DMS79 treated with DMSO at 0.1 percent for 48 hours (cell line): ENCODE measurements at regions not wholly inside any gene's neighbourhood (a gene's known extent, or its start where the extent isn't known, plus 50 kb on each side); places are given as distances from the start of the nearest gene placed in this dataset.
"Not testable (repeated sequence)": the region's sequence is repeated elsewhere in the genome, so short reads cannot be mapped to it uniquely, and the experiment has no call there.

Experiments used
- DNase-seq: peaks from one replicate; lab custom pipeline; 2025; lab: John Stamatoyannopoulos, UW

- DNase-seq, result no peak
Measured at GRCh38 chr10:33501161-33501560, 166.7 kb upstream of the NRP1 start.

GRCh38 chr10:33498391-33498891 is 164.0 kb upstream of the NRP1 start:
- DNase-seq, result no peak

- no peak for DNase-seq
Measured at GRCh38 chr10:33497338-33497737, 162.9 kb upstream of the NRP1 start.

GRCh38 chr10:33496096-33496495 is 161.6 kb upstream of the NRP1 start:
- no peak for DNase-seq

- DNase-seq, result no peak
Measured at GRCh38 chr10:33494694-33495265, 160.3 kb upstream of the NRP1 start.

- no peak for DNase-seq
Measured at GRCh38 chr10:33493978-33494377, 159.5 kb upstream of the NRP1 start.

- no peak for DNase-seq
Measured at GRCh38 chr10:33493497-33493896, 159.0 kb upstream of the NRP1 start.

GRCh38 chr10:33492701-33493345 is 158.4 kb upstream of the NRP1 start:
- no peak for DNase-seq

GRCh38 chr10:33489501-33490176 is 155.2 kb upstream of the NRP1 start:
- no peak for DNase-seq

- DNase-seq, result no peak
Measured at GRCh38 chr10:33487014-33487776, 152.7 kb upstream of the NRP1 start.

- no peak for DNase-seq
Measured at GRCh38 chr10:33485276-33485675, 150.8 kb upstream of the NRP1 start.

- peak; percentile 8 for DNase-seq
Measured at GRCh38 chr10:33484787-33485186, 150.3 kb upstream of the NRP1 start.

GRCh38 chr10:33483816-33484190 is 149.3 kb upstream of the NRP1 start:
- no peak for DNase-seq

GRCh38 chr10:33483124-33483815 is 148.8 kb upstream of the NRP1 start:
- peak; percentile 69 for DNase-seq

- no peak for DNase-seq
Measured at GRCh38 chr10:33482486-33482885, 148.0 kb upstream of the NRP1 start.

- DNase-seq, result no peak
Measured at GRCh38 chr10:33481184-33481583, 146.7 kb upstream of the NRP1 start.

- DNase-seq, result not testable (repeated sequence)
Measured at GRCh38 chr10:33480417-33480816, 145.9 kb upstream of the NRP1 start.

- peak; percentile 55 for DNase-seq
Measured at GRCh38 chr10:33478675-33479125, 144.2 kb upstream of the NRP1 start.

- DNase-seq, result peak; percentile 18
Measured at GRCh38 chr10:33478089-33478674, 143.7 kb upstream of the NRP1 start.

- peak; percentile 49 for DNase-seq
Measured at GRCh38 chr10:33477291-33478088, 143.0 kb upstream of the NRP1 start.
